Hindlimb muscle (tissue), 1 donor: ENCODE measurements at regions not wholly inside any gene's neighbourhood (a gene's known extent, or its start where the extent isn't known, plus 50 kb on each side); places are given as distances from the start of the nearest gene placed in this dataset.

Source experiments
- DNase-seq: peaks from one replicate; pipeline ENCODE4 v3.0.0-alpha.2; 2013

DNA sequence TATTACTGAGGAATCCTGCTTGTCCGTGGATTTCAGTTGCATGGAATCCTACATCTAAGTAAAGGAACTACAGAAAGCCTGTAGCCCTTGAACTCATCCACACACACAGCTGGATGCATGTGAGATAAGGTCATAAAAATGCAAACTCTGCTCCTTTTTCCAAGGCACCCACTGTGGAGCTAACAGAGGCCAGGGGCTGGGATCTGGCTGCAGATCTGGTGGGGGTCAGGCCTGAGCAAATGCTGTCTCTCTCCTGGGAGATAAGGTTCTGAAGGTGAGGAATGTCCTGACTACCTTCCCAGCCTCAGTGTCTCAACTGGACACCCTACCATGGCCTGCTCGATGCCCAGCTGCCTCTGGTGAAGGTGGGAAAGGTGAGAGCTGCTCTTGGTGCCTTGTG is 321.5 kb downstream of the LRFN2 start:
- no peak for DNase-seq

DNA sequence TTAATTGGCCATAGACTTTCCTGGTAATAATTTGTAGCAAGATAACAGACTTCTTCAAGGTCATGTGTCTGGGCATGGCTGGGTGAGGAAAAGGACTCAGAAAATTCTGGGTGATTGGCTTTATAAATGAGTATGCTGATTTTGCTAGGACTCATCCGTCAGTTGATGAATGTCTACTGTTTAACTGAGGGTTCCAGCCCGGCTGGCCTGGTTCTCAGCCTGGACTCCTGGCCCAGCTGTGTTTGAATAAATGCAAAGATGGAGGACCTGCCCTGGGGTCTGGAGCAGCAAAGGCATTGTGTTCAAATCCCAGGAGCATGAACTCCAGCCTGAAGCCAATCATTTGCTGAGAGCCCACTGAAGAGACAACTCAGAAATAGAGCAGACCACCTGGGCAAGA is 323.2 kb downstream of the LRFN2 start:
- DNase-seq, result no peak

DNA sequence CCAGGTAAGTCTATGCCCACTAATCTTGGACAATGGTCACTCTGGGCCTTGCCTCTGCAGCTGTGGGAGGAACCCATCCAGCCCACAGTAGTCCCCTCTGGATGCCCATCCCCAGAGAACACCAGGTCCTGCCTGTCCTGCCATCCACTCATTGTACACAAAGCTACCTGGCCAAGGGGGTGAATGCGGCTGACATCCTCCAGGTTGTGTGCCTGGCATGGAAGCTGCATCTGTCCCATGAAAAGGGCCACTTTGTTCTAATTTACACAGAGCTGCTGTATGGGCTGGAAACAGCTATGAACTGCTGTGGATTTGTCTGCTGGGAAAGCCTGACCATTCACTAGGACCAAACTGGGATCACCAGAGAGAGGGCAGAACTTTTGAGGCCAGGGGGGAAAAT is 324.8 kb downstream of the LRFN2 start:
- no peak for DNase-seq

DNA sequence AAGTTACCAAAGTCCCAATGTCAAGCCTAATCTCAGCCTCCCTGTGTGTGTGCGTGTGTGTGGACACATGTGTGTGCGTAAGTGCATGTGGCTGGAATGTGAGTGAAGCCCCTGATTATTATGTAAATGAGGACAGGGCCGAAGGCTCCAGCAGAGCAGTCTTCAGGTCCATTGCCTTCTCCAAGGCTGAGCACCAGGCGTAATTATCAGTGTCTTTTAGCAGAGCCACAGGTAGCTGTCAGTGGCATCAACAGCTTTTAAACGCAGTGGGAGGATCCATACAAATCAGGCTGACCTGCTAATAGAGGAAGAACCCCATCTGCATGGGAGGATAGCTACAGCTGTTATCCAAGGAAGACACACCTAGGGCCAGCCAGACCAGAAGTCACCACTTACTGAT is 324.3 kb upstream of the MOCS1 start:
- no peak for DNase-seq

DNA sequence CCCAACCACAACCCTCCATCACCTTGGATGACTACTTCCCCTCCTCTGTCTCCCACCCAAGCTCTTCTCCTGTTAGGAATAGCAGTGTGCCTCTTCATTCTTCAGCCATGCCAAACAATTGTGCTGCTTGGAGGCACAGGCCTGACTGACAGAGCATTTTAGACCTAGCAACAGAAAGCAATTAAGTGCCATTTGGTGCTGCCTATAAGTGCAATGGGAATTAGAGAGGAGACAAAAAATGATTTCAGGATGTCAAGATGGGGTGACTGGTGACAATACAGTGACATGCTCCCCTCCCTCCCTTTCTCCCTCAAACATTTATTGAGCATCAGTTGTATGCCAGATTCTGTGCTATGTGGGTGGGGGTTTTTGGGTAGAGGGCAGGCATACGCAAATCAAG is 322.6 kb upstream of the MOCS1 start:
- DNase-seq, result no peak

DNA sequence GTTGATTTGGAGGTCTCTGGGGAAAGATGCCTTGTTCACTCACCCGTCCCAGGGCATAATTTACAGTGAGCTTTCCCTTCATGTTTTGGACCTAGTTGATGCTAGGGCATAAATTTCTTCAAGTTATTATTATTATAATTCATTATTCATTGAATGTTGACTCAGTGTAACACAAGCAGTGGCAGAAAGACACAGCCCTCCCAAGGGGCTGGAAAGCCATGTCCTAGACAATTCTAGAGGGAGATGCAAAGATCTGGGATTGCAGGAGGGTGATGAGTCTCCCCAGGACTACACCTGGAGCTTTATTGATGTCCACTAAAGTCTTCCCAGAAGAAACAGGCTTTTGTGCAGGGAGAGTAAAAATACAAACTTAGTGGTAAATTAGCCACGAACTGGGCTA is 322.0 kb upstream of the MOCS1 start:
- DNase-seq, result no peak

DNA sequence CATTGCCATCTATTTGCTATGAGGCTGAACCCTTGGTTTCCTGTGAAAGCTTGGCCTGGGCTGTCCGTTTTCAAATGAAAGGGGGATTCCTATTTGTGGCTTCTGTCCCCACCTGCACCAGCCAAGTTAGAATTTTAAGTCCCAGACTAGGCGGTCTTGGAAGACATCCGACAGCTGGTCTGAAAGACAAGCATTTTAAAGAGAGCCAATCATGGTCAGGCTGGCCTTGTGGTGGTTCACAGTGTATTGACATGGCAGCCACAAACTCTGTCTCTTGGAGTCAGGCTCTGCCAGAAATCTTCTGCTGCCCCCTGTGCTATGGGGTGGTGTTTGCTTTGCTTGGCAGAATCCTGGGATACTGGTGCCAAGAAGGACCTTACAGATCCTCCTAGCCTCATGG is 319.2 kb upstream of the MOCS1 start:
- DNase-seq, result no peak

DNA sequence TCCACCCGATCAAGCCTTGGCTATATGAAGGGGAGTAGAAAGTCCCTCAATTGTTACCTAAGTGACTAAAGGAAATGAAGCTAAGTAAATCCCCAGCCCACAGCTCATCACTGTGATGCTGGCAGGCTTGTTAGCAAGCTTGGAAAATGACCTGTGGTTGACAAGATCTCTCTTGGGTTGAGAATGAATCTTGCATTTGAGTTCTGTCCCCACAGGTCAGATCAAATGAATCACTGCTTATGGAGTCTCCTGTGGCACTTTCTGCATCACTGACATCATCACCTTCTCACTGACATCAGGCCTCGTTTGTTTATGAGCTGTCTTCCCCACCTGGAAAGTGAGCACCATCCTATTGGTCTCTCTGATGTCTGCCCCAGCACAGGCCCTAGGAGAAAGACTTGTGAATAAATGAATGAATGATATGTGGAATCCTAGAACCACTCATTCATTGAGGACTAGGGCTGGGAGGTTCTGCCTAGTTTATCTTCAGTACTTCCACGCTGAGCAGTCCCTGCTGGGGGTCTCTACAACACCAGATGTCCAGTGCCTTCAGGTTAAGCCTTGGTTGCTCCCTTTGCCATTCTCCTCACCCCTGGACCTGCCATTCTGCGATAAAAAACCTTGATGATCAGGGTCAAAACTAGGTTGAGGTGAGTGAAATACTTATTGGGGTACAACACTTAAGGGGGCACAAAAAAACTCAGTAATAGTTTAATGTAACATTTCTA is 318.4 kb upstream of the MOCS1 start:
- no peak for DNase-seq

DNA sequence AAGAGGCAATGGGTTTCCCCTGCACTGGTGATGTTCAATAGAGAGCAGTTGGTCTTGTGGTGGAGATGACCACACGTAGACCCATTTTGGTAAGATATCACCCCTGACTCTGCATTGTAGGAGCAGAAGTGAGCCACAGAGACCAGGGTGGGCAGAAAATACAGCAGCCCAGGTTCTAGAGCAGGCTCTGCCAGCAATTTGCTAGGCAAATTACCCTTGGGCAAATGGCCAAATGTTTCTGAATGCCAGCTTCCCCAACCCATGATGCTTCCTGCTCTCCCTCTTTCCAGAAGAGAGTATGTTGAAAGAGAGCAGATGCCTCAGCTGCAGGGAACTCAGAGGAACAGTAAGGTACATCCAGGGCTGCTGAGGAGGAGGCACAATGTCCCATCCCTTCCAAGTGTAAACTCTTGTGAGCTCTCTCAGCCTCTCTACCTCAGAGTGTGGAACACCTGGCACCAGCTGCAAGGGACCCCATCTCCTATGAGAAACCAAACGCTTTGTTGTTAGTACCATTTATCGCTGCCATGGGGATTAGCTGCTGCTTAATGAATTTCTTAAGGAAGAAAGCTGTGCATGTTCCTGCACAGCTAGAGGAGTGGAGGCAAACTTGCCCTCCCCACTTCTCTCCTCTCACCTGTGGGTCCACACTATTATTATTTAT is 317.5 kb upstream of the MOCS1 start:
- DNase-seq, result no peak

DNA sequence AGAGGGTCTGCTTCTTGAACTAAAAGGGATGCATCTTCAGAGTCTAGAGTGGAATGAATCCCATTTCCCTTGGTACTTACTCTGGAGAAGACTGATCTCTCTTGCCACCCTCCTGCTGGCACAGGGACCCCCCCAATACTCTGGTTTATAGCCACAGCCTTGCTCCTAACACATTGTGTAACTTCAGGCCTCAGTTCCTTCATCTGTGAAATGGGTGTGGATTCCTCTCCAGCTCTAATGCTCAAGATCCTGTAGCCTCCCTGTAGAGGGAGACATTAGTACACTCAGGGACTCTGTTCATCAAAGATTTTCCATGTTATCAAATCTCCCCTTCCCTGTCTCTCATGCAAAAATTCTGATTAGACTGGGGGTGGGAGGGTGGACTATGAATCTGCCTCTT is 315.7 kb upstream of the MOCS1 start:
- DNase-seq, result no peak

DNA sequence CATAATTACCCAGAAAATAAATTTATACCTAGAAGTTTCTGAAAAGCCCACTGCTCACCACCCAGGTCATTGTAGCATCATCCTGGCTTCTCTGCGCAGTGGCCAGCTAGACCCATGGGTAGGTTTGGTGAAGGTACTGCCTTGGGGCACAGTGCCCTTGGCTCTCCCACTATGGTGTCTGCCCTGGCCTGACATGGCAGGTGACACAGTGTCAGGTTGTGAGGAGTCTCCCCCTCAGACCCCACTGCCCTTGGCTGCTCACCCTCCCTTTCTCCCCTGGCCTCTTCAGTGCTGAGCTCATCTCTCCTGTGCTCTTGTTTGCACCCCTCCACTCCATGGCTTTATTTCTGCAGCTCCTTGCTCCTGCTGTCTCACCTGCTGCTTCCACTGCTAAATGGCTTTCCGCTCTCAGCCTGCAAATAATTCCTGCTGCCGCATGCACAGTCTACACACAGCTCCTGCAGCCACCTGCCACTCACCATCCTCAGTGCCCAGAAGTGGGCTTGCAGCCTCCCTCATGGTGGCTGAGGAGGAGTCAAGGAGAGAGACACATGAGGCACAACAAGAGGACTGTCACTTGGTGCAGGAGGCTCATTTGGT is 313.4 kb upstream of the MOCS1 start:
- DNase-seq, result no peak

DNA sequence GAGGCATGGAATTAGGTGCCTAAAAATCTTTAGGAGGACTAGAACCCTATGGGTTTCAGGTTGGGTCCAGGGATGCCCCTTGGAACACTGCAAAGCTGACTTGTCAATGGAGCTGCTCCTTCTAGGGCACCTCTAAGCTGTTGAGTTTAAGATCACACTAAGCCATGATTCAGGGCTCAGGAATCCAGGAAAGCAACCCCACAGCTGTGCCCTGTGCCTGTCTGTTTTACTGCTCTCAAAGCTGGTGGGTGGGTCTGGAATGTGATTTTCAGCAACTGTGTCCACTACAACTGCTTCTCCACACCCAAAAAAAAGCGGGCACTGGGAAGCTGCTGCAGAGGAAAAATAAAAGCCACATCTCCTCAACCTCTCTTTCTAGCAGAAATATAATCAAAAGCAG is 310.4 kb upstream of the MOCS1 start:
- peak; percentile 4 for DNase-seq

DNA sequence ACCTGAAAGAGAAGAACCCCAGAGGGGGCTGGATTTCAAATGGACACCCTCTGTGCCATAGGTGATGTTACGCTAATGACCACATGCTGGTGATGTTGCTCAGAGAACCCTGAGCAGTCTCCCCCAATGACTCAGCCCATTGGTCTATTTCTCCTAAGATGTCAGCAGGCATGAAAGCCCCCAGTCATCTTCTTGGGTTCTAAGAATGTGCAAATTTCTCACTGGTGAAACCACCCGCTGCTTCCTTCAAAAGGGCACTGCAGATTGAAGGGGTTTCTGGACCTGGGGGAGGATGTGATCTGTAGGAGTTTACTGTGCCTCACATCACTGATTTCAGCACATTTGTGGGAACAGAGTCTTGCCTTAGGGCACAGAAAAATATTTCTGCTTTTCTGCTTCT is 298.4 kb upstream of the MOCS1 start:
- no peak for DNase-seq

DNA sequence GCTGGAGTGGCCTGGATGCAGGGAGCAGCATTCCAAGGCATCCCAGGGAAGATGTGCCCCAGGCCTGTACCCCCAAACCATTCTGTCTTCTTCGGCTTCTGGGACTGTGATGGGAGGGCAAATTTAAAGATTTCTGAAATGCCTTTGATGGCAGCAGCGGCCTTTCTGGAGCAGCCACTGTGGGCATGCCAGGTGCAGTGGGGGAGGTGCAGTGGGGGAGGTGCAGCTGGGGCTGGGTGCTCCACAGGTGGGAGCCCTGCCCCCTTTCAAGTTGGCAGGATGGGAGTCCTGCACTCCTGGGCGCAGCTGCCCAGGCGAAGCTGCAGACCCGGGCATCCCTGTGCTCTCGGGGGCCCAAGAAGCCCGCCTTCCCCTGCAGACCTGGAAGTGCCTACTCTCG is 293.5 kb upstream of the MOCS1 start:
- DNase-seq, result no peak

DNA sequence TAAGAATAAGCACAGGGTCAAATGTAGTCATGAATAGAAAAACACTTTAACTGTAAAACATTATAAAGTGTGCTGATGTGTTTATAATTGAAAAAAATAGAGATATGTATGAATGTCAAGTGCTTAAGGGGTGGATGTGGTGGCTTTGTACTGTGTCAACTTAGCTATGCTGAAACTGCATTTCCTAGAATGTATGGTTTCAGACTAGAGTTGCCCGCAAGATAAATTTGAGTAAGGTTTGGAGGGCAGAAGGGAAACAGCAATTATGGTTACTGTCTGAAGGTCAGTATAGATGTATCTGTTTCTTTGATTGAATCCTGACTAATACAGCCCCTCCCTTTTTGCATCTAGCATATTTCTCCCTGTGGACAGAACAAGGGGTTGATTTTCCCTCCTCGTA is 288.1 kb upstream of the MOCS1 start:
- no peak for DNase-seq

DNA sequence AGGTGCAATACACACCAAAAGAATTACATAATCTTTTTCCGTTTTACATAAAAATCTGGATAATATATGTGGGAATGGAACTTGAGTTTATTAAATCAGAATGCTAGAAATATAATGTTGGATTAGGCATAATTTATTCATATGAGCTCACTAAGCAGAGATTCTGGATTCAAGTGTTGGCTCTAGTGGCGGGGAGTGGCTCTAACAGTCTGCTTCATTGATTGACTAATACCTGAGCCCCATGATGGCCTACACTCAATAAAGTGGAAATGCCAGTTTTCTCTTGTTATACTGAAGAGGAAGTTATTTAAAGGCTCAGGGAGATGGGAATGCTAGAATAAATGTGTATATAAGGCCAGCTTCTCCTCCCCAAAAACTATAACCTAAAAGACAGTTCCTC is 285.5 kb upstream of the MOCS1 start:
- DNase-seq, result no peak

DNA sequence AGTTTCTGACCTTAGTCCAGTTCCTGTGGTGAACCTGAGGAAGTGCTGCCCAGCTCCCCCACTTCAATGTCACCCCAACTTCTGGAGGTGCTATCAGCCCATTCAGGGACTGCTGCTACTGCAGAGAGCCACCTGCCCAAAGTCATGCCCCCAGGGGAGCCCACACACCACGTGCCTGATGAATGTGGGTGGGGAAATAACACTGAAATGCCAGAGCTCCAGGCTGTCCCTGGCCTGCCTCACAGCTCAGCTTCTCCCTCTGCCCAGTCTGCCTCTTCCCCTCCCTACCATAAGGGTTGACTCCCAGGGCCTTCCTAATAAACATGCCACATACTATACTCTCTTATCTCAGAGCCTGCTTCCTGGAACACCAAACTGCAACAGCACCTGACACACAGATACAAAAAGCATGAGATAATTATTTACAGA is 276.4 kb upstream of the MOCS1 start:
- DNase-seq, result no peak

DNA sequence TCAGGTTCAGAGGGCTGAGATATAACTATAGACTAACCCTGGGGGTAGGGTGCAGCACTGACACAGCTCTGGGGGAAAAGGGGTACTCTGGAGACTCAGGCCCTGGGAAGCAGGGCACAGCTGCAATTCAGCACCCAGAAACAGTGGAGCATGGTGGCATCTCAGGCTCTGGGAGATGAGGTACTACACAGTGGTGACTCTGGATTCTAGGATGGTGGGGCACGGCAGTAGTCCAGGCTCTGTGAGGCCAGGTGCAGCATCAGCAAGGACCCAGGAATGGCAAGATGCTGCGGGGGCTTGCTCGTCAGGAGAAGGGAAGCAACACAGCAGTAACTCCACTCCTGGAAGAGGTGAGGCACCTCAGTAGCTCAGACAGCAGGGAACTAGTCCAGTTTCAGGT is 271.5 kb upstream of the MOCS1 start:
- no peak for DNase-seq

DNA sequence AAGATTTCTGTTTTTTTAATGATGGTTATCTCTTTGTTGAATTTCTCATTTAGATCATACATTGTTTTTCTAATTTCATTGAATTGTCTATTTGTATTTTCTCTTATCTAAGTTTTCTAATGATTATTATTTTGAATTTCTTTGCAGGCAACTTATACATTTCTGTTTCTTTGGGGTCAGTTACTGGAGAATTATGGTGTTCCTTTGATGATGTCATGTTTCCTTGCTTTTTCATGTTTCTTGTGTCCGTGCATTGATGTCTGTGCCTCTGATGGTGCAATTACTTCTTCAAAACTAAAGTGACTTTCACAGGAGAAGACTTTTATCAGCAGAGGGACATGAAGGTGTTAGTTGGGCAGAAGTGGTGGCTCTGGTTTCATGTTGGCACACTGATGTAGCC is 270.7 kb upstream of the MOCS1 start:
- no peak for DNase-seq

DNA sequence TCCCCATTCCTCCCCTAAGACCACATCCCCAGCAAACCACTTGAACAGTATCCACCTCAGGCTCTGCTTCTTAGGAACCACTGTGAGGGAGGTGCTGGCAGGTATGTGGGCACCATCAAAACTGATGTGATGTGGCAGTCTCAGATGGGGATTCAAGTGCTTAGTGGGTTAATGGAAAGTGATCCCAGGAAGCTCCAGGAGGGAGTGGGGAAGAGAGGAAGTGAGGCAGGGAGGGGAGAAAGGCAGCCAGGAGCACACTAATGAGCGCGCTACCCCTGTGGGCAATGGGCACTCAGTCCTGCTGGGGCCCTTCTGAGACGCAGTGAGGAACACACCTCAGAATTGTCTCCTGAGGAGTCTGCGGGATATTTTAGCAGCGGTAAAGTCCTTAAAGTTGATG is 263.1 kb upstream of the MOCS1 start:
- no peak for DNase-seq

DNA sequence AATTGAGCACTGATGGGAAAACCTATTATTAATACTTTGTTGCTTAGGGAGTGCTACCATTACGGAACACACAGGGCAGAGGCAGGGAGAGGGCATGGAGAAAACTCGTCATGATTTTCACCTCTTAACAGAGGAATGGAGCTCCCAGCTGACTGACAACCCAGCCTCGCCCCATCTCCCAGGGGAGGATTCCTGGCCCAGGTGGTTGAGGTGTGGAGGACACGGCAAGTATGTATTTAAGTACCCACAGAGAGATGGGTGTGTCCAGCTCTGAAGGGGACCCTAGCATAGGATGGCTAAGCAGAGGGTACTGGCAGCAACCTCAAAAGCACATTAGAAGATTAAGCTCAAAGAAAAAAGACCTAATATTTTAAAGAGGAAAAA is 261.9 kb upstream of the MOCS1 start:
- no peak for DNase-seq

DNA sequence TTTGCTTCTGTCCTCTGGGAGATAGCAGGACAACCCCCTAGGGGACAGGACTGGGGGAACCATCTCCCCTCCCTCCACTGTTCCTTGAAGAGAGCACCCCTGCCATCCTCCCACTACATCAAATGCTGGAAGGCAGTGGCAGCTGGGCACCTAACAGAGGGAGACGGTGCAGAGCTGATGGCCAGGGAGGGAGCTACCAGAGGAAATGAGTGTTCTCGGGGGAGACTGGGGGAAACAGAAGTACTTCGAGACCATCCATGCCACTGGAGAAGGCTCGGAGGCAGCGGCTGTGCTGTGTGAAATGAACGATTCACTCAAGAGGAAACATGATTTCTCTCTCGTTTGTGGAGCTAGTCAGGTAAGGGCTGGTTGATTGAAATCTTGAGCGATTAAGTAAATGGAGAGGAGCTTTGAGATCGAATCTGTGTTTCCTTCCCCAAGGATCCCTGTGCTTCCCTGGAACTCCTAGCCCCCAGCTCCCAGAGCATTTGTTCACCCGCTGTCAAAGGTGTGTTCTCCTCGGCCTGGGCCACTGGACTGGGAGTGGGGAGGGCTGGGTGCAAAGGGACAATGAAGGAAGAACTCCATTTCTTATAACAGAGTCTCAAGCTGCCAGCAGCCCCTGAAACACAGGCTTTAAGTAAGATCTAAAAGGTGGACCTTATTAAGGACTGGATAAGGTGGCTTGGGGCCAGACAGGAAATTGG is 261.3 kb upstream of the MOCS1 start:
- DNase-seq, result no peak

DNA sequence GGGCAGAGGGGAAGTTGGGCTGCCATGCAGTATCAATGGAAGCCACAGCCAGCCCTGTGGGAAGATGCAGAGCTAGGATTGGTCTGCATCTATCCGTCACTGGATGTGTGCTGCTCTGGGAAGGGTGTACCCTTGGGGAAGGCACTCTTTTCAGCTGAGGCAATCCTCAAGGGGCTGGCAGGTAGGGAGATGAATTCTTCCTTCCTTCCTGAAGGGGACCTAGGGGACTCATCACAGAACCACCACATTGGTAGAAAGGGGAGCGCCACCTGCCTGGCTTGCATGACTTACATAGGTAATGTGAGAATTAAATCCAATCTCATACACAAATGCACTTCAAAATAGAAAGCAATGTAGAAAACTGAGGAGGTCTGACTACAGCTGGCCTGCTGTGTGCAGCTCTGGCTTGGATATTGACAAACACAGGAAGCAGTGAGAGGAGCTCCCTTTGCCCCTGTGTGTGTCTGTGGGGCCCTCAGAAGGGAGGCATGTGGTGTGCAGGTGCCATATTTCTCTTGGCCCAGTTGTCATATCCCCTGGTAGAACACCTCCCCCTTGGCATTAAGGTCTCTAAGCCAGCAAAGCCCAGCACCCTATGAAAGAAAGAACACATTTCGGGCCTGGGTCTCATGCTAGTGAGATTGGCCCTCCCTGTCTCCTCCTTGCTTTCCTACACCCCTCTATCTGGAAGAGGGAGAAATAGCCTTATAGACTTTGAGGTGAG is 260.3 kb upstream of the MOCS1 start:
- DNase-seq, result no peak
